Activated CD8-positive, alpha-beta memory T cell treated with anti-CD3 and anti-CD28 coated beads for 24 hours (primary cell): ENCODE measurements at regions not wholly inside any gene's neighbourhood (a gene's known extent, or its start where the extent isn't known, plus 50 kb on each side); places are given as distances from the start of the nearest gene placed in this dataset.

Source experiments
- DNase-seq: peaks from one replicate; pipeline ENCODE4 v3.0.0-alpha.2; 2020

DNA sequence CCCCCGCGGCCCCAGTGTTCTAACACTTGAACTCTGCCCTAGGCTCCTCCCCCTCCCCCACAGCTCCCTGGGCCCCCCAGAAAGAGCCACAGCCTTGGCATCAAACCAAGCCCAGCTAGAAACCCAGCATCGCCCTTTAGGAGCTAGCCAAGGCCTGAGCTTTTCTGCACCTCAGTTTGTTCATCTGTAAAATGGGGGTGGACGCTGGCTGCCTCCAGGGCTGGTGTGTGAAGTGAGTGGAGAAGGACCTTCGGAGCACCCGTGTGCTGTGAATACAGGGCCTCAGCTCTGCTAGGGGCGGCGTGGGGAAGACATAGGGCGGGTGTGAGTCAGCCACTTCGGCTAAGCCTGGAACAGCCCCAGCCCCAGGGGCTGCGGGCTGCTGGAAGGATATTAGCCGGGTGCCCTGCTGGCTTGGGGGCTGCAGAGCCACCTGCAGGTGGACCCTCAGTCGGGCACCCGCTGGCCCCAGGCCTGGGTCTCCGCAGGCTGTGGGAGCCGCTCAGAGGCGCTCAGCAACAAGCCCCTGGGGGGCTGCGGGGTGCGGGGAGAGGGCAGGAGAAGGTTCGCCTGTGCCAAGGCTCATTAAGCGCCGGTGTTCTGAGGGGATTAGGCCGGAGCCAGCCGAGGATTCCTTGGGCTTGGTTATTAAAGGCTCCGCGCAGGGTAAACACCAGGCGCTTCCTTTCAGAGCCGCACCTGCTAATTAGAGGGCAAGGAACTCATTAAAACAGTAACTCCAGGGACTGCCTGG is 217.0 kb upstream of the CIBAR2 start:
- no peak for DNase-seq

DNA sequence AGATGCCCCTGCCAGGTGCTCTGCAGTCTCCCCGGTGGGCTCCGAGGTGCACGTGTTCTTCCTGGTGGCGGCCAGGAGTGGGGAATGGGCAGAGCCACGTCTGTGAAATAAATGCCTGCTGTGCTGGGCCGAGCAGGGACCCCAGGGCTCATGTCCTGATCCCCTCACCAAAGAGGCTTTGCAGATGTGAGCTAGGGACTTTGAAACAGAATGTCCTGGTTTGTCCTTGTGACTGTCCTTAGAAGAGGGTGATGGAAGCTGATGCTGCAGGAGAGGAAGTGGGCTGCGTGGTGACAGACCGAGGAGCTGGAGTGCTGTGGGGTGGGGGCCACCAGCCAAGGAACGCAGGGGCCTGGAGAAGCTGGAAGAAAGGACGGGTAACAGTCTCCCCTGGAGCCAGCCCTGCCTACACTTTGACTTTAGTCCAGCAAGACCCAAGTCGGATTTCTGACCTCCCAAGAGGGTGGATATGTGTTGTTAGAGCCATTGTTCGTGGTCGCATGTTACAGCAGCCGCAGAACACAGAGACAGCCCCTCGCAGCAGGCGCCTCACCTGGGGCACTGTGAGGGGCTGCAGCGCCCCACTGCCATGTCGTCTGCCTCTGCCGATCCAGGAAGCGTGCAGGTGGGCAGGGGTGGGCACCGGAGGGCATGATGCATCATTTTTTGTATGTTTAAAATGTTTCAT is 217.9 kb upstream of the CIBAR2 start:
- no peak for DNase-seq

DNA sequence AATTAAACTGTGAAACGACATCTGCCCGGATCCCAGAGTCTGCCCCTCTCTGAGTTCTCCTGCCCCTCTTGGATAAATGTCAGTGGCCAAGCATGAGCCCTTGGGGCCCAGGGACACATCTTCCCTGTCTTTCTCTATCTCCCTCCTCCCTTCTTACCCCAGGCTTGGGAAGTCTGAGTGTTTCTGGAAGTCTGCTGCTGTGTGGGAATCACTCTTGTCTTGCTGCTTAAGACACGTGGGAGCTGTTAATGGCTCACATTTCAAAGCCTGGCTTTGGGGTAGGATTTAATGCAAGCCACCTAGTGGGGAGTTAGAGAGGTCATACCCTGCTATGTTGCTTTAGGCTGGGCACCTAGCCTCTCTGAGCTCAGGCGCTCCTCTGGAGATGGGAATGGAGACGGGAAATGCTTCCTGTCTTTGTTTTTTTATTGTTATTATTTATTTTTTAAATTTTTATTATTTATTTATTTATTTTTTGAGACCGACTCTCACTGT is 218.5 kb upstream of the CIBAR2 start:
- peak; percentile 61 for DNase-seq

DNA sequence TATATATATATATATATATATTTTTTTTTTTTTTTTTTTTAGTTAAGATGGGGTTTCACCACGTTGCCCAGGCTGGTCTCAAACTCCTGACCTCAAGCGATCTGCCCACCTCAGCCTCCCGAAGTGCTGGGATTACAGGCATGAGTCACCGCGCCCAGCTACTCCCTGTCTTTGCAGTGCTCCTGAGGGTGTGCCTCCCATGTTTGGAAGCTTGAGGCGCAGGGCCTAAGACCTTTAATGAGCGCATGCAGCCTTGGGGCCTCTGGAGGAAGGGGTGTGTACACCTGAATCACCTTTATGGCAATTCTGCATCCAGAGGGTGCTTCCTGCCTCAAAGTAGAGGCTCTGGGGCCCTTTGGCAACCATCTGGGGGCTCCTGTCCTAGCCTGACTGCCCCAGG is 219.4 kb upstream of the CIBAR2 start:
- no peak for DNase-seq

DNA sequence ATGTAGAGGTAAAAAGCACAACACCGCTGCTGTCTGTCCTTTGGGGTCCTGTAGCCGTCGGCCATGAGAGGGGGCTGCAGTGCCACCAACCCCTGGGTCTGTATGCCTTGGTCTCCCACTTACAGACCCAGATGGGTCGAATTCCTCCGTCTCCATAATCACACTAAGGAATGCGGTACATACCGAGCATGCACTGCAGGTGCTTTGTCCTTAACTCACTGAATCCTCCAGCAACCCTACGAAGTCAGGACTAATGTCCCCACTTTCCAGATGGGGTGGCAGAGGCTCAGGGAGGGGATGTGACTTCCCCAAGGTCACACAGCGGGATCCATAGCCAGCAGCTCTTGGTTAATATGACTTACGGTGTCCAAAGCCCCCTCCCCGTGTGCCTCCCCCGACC is 219.9 kb upstream of the CIBAR2 start:
- DNase-seq = no peak

GRCh38 chr16:85333337-85333736 is 221.1 kb upstream of the CIBAR2 start:
- DNase-seq = no peak

GRCh38 chr16:85333744-85334640 is 221.7 kb upstream of the CIBAR2 start:
- no peak for DNase-seq

- peak; percentile 72 for DNase-seq
These were observed 222.7 kb upstream of the CIBAR2 start for GRCh38 chr16:85334718-85335583.

- no peak for DNase-seq
These were observed 223.6 kb upstream of the CIBAR2 start for GRCh38 chr16:85335584-85336491.

GRCh38 chr16:85337910-85338637 is 225.8 kb upstream of the CIBAR2 start:
- no peak for DNase-seq

DNA sequence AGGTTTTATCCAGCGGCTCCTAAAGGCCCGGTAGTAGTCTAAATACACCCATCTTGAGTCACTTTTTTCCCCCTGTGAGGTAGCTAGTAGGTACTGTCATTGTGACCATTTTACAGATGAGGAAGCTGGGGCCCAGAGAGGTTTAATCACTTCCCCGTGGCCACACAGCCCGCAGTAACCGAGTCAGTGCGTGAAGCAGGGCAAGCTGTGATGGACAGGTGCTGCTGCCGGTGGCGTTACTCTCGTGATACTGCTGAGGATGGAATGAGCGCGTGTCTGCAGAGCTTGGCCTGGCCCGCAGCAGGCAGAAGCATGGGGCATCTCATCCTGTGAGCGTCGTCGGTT is 226.3 kb upstream of the CIBAR2 start:
- DNase-seq = no peak

DNA sequence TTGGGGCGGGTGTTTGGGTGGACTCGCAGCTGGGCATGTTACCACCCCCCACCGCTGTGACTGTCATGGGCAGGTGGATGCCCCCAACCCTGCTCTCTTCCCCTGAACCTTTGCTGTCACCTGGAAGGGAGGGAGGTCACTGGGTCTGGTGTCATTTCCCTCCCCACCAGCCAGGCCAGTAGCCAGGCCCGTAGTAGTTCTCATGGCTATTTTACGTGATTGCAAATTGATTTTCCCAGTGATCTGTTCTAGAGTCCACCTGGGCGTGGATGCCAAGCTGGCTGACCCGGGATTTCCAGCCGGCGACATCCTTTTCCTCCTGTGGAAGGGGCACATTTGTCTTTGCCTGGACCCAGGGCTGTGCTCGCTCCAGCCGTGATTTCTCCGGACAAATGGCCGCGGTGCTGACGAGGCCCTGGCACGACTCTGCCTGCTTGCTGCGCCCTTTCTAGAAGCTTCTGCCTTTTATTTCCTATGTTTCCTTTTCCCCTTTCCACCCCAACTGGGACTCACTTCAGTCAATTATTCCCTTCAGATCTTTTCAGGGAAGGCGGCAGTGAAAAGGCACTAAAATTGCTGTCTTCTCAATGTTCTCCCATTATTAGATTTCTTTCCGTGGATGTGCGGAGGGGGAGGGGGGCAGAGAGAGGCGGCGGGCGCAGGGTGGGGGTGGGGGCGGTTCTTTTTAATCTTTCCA is 226.9 kb upstream of the CIBAR2 start:
- no peak for DNase-seq

- no peak for DNase-seq
These were observed 229.9 kb upstream of the CIBAR2 start for GRCh38 chr16:85341972-85342695.

GRCh38 chr16:85344502-85345128 is 232.3 kb upstream of the CIBAR2 start:
- DNase-seq = no peak

GRCh38 chr16:85345129-85345639 is 232.9 kb upstream of the CIBAR2 start:
- no peak for DNase-seq

DNA sequence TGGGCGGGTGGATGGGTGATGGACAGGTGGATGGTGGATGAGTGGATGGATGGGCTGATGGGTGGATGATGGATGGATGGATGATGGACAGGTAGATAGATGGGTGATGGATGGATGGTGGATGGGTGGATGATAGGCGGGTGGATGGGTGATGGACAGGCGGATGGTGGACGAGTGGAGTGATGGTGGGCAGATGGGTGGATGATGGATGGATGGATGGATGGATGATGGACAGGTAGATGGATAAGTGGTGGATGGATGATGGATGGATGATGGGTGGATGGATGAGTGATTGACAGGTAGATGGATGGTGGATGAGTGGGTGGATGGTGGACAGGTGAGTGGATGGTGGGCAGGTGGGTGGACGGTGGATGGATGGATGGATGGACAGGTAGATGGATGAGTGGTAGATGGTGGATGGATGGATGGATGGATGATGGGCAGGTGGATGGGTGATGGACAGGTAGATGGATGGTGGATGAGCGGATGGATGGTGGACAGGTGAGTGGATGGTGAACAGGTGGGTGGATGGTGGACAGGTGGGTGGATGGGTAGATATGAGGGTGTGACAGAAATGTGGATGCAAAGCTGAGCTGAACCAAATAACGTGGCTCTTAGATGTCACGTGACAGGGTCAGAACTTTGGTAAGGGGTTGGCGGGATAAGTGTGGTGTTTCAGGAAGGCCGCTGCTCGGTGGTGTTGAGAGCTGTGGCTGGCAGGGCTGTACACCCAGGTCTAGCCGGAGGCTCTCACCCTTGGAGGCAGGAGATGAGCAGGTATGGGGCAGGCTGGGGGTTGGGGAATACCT is 234.3 kb upstream of the CIBAR2 start:
- no peak for DNase-seq

GRCh38 chr16:85347213-85347591 is 234.9 kb upstream of the CIBAR2 start:
- no peak for DNase-seq
